ENCODE measurements at regions not wholly inside any gene's neighbourhood (a gene's known extent, or its start where the extent isn't known, plus 50 kb on each side); places are given as distances from the start of the nearest gene placed in this dataset.

DNA sequence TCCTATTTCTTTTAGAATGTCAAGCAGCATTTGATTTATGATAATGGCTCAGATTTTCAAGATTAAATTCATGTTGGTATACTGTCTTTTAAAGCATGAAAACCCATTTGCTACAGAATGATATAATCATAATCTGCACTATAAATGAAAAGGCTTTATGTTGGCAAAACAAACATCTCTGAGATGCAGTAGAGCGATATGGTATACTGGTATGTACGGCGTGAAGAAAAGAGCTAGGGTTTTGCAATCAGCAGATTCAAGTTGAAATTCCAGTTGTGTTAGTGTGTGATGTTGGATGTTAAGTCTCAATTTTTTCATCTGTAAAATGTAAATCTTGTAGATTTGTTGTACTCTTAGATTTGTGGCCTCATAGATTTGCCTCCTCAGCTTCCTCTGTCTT is 53.2 kb upstream of the DYRK2 start:
- TF ChIP-seq, protein P1, sequence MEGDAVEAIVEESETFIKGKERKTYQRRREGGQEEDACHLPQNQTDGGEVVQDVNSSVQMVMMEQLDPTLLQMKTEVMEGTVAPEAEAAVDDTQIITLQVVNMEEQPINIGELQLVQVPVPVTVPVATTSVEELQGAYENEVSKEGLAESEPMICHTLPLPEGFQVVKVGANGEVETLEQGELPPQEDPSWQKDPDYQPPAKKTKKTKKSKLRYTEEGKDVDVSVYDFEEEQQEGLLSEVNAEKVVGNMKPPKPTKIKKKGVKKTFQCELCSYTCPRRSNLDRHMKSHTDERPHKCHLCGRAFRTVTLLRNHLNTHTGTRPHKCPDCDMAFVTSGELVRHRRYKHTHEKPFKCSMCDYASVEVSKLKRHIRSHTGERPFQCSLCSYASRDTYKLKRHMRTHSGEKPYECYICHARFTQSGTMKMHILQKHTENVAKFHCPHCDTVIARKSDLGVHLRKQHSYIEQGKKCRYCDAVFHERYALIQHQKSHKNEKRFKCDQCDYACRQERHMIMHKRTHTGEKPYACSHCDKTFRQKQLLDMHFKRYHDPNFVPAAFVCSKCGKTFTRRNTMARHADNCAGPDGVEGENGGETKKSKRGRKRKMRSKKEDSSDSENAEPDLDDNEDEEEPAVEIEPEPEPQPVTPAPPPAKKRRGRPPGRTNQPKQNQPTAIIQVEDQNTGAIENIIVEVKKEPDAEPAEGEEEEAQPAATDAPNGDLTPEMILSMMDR (IDR thresholded peaks at IDR 0.05) = no peak
- no peak for TF ChIP-seq EP300 (IDR thresholded peaks at IDR 0.05)
- no peak for TF ChIP-seq POLR2A (IDR thresholded peaks at IDR 0.05)

Measured in stomach (tissue), 4 donors.